ENCODE measurements at regions not wholly inside any gene's neighbourhood (a gene's known extent, or its start where the extent isn't known, plus 50 kb on each side); places are given as distances from the start of the nearest gene placed in this dataset.

- TF ChIP-seq, protein P1, sequence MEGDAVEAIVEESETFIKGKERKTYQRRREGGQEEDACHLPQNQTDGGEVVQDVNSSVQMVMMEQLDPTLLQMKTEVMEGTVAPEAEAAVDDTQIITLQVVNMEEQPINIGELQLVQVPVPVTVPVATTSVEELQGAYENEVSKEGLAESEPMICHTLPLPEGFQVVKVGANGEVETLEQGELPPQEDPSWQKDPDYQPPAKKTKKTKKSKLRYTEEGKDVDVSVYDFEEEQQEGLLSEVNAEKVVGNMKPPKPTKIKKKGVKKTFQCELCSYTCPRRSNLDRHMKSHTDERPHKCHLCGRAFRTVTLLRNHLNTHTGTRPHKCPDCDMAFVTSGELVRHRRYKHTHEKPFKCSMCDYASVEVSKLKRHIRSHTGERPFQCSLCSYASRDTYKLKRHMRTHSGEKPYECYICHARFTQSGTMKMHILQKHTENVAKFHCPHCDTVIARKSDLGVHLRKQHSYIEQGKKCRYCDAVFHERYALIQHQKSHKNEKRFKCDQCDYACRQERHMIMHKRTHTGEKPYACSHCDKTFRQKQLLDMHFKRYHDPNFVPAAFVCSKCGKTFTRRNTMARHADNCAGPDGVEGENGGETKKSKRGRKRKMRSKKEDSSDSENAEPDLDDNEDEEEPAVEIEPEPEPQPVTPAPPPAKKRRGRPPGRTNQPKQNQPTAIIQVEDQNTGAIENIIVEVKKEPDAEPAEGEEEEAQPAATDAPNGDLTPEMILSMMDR (IDR thresholded peaks at IDR 0.05; ENCODE audit: low read length): no peak
- no peak for TF ChIP-seq EZH2 (optimal IDR thresholded peaks at IDR 0.05; ENCODE audit: low read depth, low read length)
Observed at GRCh38 chr5:57843059-57843367, 360.4 kb upstream of the ACTBL2 start.

Data from MM.1S (cell line).